IMR-90 (cell line): ENCODE measurements at regions not wholly inside any gene's neighbourhood (a gene's known extent, or its start where the extent isn't known, plus 50 kb on each side); places are given as distances from the start of the nearest gene placed in this dataset.

Source experiments
- ATAC-seq: fragments of 200-7000 bp; cut with Tn5 transposase; 2 replicates; pipeline ENCODE4 v1.9.1; 2020; ENCODE audit warnings: low read depth, mild to moderate bottlenecking, moderate library complexity
- BruUV-seq: library from RNA; stranded (reverse); fragments of 400-500 nt; replicated peaks from 2 replicates; lab custom pipeline; 2021; lab: Mats Ljungman, UMichigan
- CTCF ChIA-PET: fragments of 300-600 bp; formaldehyde crosslinking; extraction: SDS; loops from one replicate; lab custom pipeline; 2021; ENCODE audit warnings: antibody characterized with exemption; lab: Yijun Ruan, JAX
- POLR2A ChIA-PET: fragments of 300-600 bp; sonication (Branson Sonifier 250); formaldehyde crosslinking; loops from one replicate; lab custom pipeline; 2022; ENCODE audit warnings: antibody characterized with exemption; ENCODE audit not compliant: unreplicated experiment; lab: Charles Lee
- DNase-seq: peaks from one replicate; pipeline ENCODE4 v3.0.0; 2013
- H2AFZ ChIP-seq: replicated peaks from 2 replicates; pipeline ENCODE3; 2013; ENCODE audit warnings: low read length, mild to moderate bottlenecking; ENCODE audit not compliant: poor library complexity
- H2AK5ac ChIP-seq: 2 replicates; pipeline ENCODE4 v1.6.1; 2013; ENCODE audit warnings: low read depth, low read length, inconsistent platforms
- H2AK9ac ChIP-seq: replicated peaks from 2 replicates; pipeline ENCODE3; 2013; ENCODE audit warnings: mild to moderate bottlenecking, low read depth, low read length, moderate library complexity; ENCODE audit not compliant: poor library complexity
- H2BK120ac ChIP-seq: 2 replicates; pipeline ENCODE4 v1.6.1; 2013; ENCODE audit warnings: low read depth, low read length, inconsistent platforms
- H2BK15ac ChIP-seq: 3 replicates; pipeline ENCODE4 v1.6.1; 2013; ENCODE audit warnings: low read depth, low read length, inconsistent platforms
- H2BK20ac ChIP-seq: 2 replicates; pipeline ENCODE4 v1.6.1; 2013; ENCODE audit warnings: low read depth, mild to moderate bottlenecking, inconsistent platforms, low read length, moderate library complexity
- H2BK5ac ChIP-seq: 2 replicates; pipeline ENCODE4 v1.6.1; 2013; ENCODE audit warnings: mild to moderate bottlenecking, low read depth, low read length, inconsistent platforms; ENCODE audit not compliant: poor library complexity, severe bottlenecking
- H3K14ac ChIP-seq: replicated peaks from 2 replicates; pipeline ENCODE4 v1.6.1; 2013; ENCODE audit warnings: low read depth, low read length, inconsistent platforms
- H3K18ac ChIP-seq: 2 replicates; pipeline ENCODE4 v1.6.1; 2013; ENCODE audit warnings: low read depth, low read length, control low read depth
- H3K23ac ChIP-seq: 2 replicates; pipeline ENCODE4 v1.6.1; 2013; ENCODE audit warnings: low read depth, low read length, inconsistent platforms
- H3K27ac ChIP-seq: 2 replicates; pipeline ENCODE4 v1.5.1; 2013; ENCODE audit warnings: mild to moderate bottlenecking, control low read depth, low read length; ENCODE audit not compliant: insufficient read depth
- H3K27me3 ChIP-seq: 2 replicates; pipeline ENCODE4 v1.6.1; 2013; ENCODE audit warnings: low read length; ENCODE audit not compliant: control insufficient read depth, insufficient read depth
- H3K36me3 ChIP-seq: 2 replicates; pipeline ENCODE4 v1.6.1; 2013; ENCODE audit warnings: low read length, mixed read lengths; ENCODE audit not compliant: control insufficient read depth, insufficient read depth
- H3K4ac ChIP-seq: 2 replicates; pipeline ENCODE4 v1.6.1; 2013; ENCODE audit warnings: low read depth, low read length, inconsistent platforms
- H3K4me1 ChIP-seq: 2 replicates; pipeline ENCODE4 v1.6.1; 2013; ENCODE audit warnings: low read length, mixed read lengths; ENCODE audit not compliant: control insufficient read depth, insufficient read depth
- H3K4me2 ChIP-seq: 2 replicates; pipeline ENCODE4 v1.6.1; 2013; ENCODE audit warnings: low read depth, mild to moderate bottlenecking, control low read depth, low read length, moderate library complexity
- H3K4me3 ChIP-seq: 2 replicates; pipeline ENCODE4 v1.5.1; 2013; ENCODE audit warnings: low read depth, mild to moderate bottlenecking, control low read depth, low read length, moderate library complexity; ENCODE audit not compliant: insufficient read depth
- H3K56ac ChIP-seq: 2 replicates; pipeline ENCODE4 v1.6.1; 2013; ENCODE audit warnings: low read length, inconsistent platforms; ENCODE audit not compliant: insufficient read depth; ENCODE audit errors: extremely low read depth
- H3K79me1 ChIP-seq, 2 experiments: 2 replicates each; pipeline ENCODE4 v1.6.1; 2013; ENCODE audit warnings: low read length in 2 of 2, inconsistent platforms in 1 of 2, low read depth in 1 of 2
- H3K9ac ChIP-seq: 2 replicates; pipeline ENCODE4 v1.6.1; 2013; ENCODE audit warnings: low read depth, low read length, control low read depth
- H3K9me1 ChIP-seq: 2 replicates; pipeline ENCODE4 v1.6.1; 2013; ENCODE audit warnings: low read length, inconsistent platforms; ENCODE audit not compliant: insufficient read depth
- H3K9me3 ChIP-seq: 2 replicates; pipeline ENCODE4 v1.6.1; 2013; ENCODE audit warnings: low read length; ENCODE audit not compliant: control insufficient read depth, insufficient read depth
- H4K20me1 ChIP-seq: 2 replicates; pipeline ENCODE4 v1.6.1; 2013; ENCODE audit warnings: low read length, inconsistent platforms; ENCODE audit not compliant: insufficient read depth
- H4K5ac ChIP-seq: 2 replicates; pipeline ENCODE4 v1.6.1; 2013; ENCODE audit warnings: mild to moderate bottlenecking, low read depth, low read length, control low read depth
- H4K8ac ChIP-seq, 2 experiments: 2 replicates each; pipeline ENCODE4 v1.6.1; 2013; ENCODE audit warnings: low read depth in 2 of 2, low read length in 2 of 2, control low read depth in 1 of 2, inconsistent platforms in 1 of 2
- H4K91ac ChIP-seq: 2 replicates; pipeline ENCODE4 v1.6.1; 2013; ENCODE audit warnings: low read depth, low read length, inconsistent platforms; ENCODE audit not compliant: insufficient read depth
- BHLHE40 ChIP-seq: fragments of 150-350 bp; IDR thresholded peaks from 2 replicates; pipeline ENCODE4 v1.6.1; 2016; ENCODE audit warnings: mild to moderate bottlenecking, low read depth, low read length
- CEBPB ChIP-seq: IDR thresholded peaks from 2 replicates; pipeline ENCODE4 v1.6.1; 2012; ENCODE audit warnings: low read depth, low read length, improper control_type of control experiment
- CHD1 ChIP-seq: IDR thresholded peaks from 2 replicates; pipeline ENCODE4 v1.6.1; 2012; ENCODE audit warnings: low read depth, low read length, improper control_type of control experiment
- CTCF ChIP-seq: conservative IDR thresholded peaks from 2 replicates; pipeline ENCODE4 v1.5.1; 2012; ENCODE audit warnings: mild to moderate bottlenecking, low read depth, low read length, improper control_type of control experiment
- ELK1 ChIP-seq: fragments of 150-350 bp; IDR thresholded peaks from 2 replicates; pipeline ENCODE4 v1.6.1; 2016; ENCODE audit warnings: low read depth, mild to moderate bottlenecking, low read length, moderate library complexity, borderline replicate concordance
- FOS ChIP-seq: fragments of 150-350 bp; IDR thresholded peaks from 2 replicates; pipeline ENCODE4 v1.6.1; 2016; ENCODE audit warnings: low read depth, low read length
- MAFK ChIP-seq: IDR thresholded peaks from 2 replicates; pipeline ENCODE4 v1.6.1; 2012; ENCODE audit warnings: low read depth, low read length, improper control_type of control experiment
- MAZ ChIP-seq: IDR thresholded peaks from 2 replicates; pipeline ENCODE4 v1.6.1; 2012; ENCODE audit warnings: low read depth, mild to moderate bottlenecking, low read length, improper control_type of control experiment, moderate library complexity, borderline replicate concordance
- MXI1 ChIP-seq: IDR thresholded peaks from 2 replicates; pipeline ENCODE4 v1.6.1; 2012; ENCODE audit warnings: low read depth, mild to moderate bottlenecking, low read length, moderate library complexity, borderline replicate concordance
- NFE2L2 ChIP-seq: fragments of 150-350 bp; IDR thresholded peaks from 2 replicates; pipeline ENCODE4 v1.6.1; 2016; ENCODE audit warnings: low read depth, mild to moderate bottlenecking, low read length
- POLR2A ChIP-seq: IDR thresholded peaks from 2 replicates; pipeline ENCODE4 v1.6.1; 2012; ENCODE audit warnings: mild to moderate bottlenecking, low read depth, low read length
- RAD21 ChIP-seq: IDR thresholded peaks from 2 replicates; pipeline ENCODE4 v1.6.1; 2012; ENCODE audit warnings: low read length, improper control_type of control experiment
- RCOR1 ChIP-seq: IDR thresholded peaks from 2 replicates; pipeline ENCODE4 v1.6.1; 2012; ENCODE audit warnings: mild to moderate bottlenecking, low read length, improper control_type of control experiment; ENCODE audit not compliant: insufficient replicate concordance
- RFX5 ChIP-seq: IDR thresholded peaks from 2 replicates; pipeline ENCODE4 v1.8.0; 2012; ENCODE audit warnings: low read depth, mild to moderate bottlenecking, low read length, moderate library complexity
- SMC3 ChIP-seq: fragments of 150-350 bp; IDR thresholded peaks from 2 replicates; pipeline ENCODE4 v1.6.1; 2016; ENCODE audit warnings: low read depth, mild to moderate bottlenecking, antibody characterized with exemption, low read length, moderate library complexity
- USF2 ChIP-seq: fragments of 150-350 bp; IDR thresholded peaks from 2 replicates; pipeline ENCODE4 v1.6.1; 2017; ENCODE audit warnings: mild to moderate bottlenecking, antibody characterized with exemption, low read length, low read depth
- WGBS, 2 experiments: methylation state at CpG; one replicate each; pipeline versions ENCODE4 v1.1.5 to v1.1.7; 2013; ENCODE audit warnings: missing lambda C conversion rate in 2 of 2; ENCODE audit not compliant: insufficient read length in 1 of 2; ENCODE audit errors: extremely low coverage in 2 of 2; 5-methylcytosine and 5-hydroxymethylcytosine counted together
- dilution Hi-C: fragments of 300-500 bp; cut with HindIII; formaldehyde crosslinking; loops from one replicate; pipeline ENCODE4 v1.14.3; 2018; ENCODE audit warnings: low sequenced_read_pairs; ENCODE audit not compliant: unreplicated experiment
- in situ Hi-C: fragments of 300-500 bp; cut with MboI; formaldehyde crosslinking; loops from 3 replicates; pipeline ENCODE4 v1.14.3; 2019; ENCODE audit warnings: low sequenced_read_pairs, inconsistent platforms, mixed read lengths
- intact Hi-C: fragments of 100-400 bp; cut with micrococcal nuclease; formaldehyde crosslinking; loops from 2 replicates; pipeline ENCODE4 v1.10.0; 2022

GRCh38 chr1:22263359-22263758, 120.5 kb upstream of the WNT4 start:
- Histone ChIP-seq H2BK20ac (no peak overlapping the region), H2BK15ac (no peak overlapping the region), H2BK120ac (no peak overlapping the region), H3K9me3 (no peaks in the 10 kb centered on the region), H3K27me3 (peaks cover 41% of the 10 kb centered on the region; the same call in 1 of the 2 replicates), H3K27ac (no peak overlapping the region), H2BK5ac (no peak overlapping the region), H4K20me1 (no peaks in the 10 kb centered on the region), H3K9me1 (peaks cover 4% of the 10 kb centered on the region; the same call in 1 of the 2 replicates), H2AFZ (no peak overlapping the region), H3K36me3 (no peaks in the 10 kb centered on the region), H3K4me1 (peaks cover 9% of the 10 kb centered on the region; the same call in 1 of the 2 replicates), H4K91ac (no peak overlapping the region), H3K9ac (no peak overlapping the region), H3K14ac (no peak overlapping the region), H3K56ac (no peak overlapping the region), H4K5ac (no peak overlapping the region), H3K79me1 (no peaks in the 10 kb centered on the region), H3K4ac (no peak overlapping the region), H2AK5ac (no peak overlapping the region), H3K4me2 (no peak overlapping the region), H2AK9ac (no peak overlapping the region), H4K8ac (no peak overlapping the region), H3K18ac (no peak overlapping the region), H3K4me3 (no peak overlapping the region), H3K23ac (no peak overlapping the region)
- no peak for TF ChIP-seq RCOR1
- TF ChIP-seq ELK1: no peak
- no peak for TF ChIP-seq MAFK
- TF ChIP-seq BHLHE40: no peak
- TF ChIP-seq RAD21: no peak
- TF ChIP-seq MAZ: no peak
- no peak for TF ChIP-seq POLR2A
- TF ChIP-seq MXI1: no peak
- TF ChIP-seq CTCF: no peak
- no peak for TF ChIP-seq SMC3
- TF ChIP-seq NFE2L2: no peak
- no peak for TF ChIP-seq FOS
- TF ChIP-seq USF2: no peak
- no peak for TF ChIP-seq RFX5
- TF ChIP-seq CEBPB: no peak
- TF ChIP-seq CHD1: no peak
- BruUV-seq: no TSS peak
- ATAC-seq (no peak), DNase-seq (no peak)
- in situ Hi-C loops (no loop called here), dilution Hi-C loops (no loop called here), intact Hi-C loops (no loop called here)
- POLR2A ChIA-PET: no interaction called here
- CTCF ChIA-PET: no interaction called here
- WGBS, 2 experiments: no CpG with 5 or more reads among the region's 10 CpGs
